ENCODE measurements at regions not wholly inside any gene's neighbourhood (a gene's known extent, or its start where the extent isn't known, plus 50 kb on each side); places are given as distances from the start of the nearest gene placed in this dataset.
A peak's percentile ranks its signal among the peaks of the same experiment; 100 is the strongest.

- DNase-seq (ENCODE audit: low read depth), result no peak
- no peak overlapping the region for H3K4me3 ChIP-seq (ENCODE audit: low read depth, low read length)
- TF ChIP-seq, protein P1, sequence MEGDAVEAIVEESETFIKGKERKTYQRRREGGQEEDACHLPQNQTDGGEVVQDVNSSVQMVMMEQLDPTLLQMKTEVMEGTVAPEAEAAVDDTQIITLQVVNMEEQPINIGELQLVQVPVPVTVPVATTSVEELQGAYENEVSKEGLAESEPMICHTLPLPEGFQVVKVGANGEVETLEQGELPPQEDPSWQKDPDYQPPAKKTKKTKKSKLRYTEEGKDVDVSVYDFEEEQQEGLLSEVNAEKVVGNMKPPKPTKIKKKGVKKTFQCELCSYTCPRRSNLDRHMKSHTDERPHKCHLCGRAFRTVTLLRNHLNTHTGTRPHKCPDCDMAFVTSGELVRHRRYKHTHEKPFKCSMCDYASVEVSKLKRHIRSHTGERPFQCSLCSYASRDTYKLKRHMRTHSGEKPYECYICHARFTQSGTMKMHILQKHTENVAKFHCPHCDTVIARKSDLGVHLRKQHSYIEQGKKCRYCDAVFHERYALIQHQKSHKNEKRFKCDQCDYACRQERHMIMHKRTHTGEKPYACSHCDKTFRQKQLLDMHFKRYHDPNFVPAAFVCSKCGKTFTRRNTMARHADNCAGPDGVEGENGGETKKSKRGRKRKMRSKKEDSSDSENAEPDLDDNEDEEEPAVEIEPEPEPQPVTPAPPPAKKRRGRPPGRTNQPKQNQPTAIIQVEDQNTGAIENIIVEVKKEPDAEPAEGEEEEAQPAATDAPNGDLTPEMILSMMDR (IDR thresholded peaks at IDR 0.05; ENCODE audit: insufficient read depth, low read depth, low read length, missing control alignments), result no peak
Observed at GRCh38 chr12:124115976-124116690, 143.1 kb downstream of the ZNF664 start.

GRCh38 chr12:124120739-124121138 lies 147.7 kb downstream of the ZNF664 start:
- no peak overlapping the region for H3K4me3 ChIP-seq (ENCODE audit: low read depth, low read length)
- no peak for DNase-seq (ENCODE audit: low read depth)
- TF ChIP-seq, protein P1 (IDR thresholded peaks at IDR 0.05; ENCODE audit: insufficient read depth, low read depth, low read length, missing control alignments), result no peak

- no peak overlapping the region for H3K4me3 ChIP-seq (ENCODE audit: low read depth, low read length)
- no peak for DNase-seq (ENCODE audit: low read depth)
- TF ChIP-seq, protein P1 (IDR thresholded peaks at IDR 0.05; ENCODE audit: insufficient read depth, low read depth, low read length, missing control alignments), result no peak
Observed at GRCh38 chr12:124122722-124123121, 149.7 kb downstream of the ZNF664 start.

DNA sequence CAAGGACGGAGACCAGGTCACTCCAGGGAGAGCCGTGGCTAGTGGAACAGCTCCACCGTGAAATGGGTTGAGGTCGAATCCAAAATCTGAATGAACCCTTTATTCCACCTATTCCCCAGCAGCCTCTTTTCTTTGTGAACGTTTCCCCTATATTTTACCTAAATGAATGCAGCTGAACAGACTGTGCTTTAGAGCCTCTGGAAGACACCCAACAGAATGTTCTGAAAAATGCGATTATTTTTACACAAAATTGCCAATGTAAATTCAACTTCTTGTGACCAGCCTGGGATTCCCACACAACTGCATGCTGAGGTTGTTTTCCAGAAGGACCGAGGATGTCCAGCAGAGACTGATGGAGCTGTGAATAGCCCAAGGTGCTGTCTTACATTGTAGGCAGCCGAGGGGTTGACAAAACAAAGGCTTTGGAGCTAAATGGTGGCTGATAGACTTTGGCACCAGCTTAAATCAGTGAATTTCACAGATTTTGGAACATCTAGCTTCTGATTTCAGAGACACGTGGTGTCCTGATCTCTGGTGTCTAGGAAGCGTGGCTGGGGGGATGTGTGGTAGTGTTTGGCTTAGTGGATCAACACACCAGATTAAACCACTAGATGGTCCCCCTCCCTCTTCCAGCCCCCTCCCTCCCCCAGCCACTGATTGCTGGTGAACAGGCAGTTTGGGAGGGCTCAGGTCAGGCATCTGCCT lies 150.4 kb downstream of the ZNF664 start:
- TF ChIP-seq, protein P1 (IDR thresholded peaks at IDR 0.05; ENCODE audit: insufficient read depth, low read depth, low read length, missing control alignments), result no peak
- no peak for DNase-seq (ENCODE audit: low read depth)
- no peak overlapping the region for H3K4me3 ChIP-seq (ENCODE audit: low read depth, low read length)

DNA sequence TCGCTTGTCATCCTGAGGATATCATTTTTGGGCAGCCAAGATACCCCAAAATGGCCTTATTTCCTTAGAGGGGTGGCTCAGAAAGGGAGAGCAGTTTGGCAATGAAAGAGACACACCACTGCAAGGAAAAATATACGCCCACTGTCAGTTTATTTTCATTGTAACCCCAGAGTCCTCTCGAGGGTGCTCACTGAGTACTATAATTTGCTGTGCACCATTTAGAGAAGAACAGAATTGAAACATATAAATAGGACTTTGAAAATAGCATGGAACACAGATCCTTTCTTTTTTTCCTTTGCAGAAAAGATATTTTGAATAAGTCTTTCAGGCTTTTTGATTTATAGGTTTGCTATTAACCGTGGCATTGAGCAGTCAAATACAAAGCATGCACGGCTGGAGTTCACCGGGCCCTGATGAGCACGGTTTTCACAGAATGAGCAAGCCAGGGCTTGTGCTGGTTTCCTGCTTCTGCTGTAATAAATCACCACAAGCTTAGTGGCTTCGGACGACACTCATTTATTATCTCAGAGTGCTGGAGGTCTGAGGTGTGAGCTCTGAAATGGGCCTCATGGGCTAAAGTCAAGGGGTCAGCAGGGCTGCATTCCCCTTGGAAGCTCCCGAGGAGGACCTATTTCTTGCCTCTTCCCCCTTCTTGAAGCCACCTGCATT lies 152.3 kb downstream of the ZNF664 start:
- no peak overlapping the region for H3K4me3 ChIP-seq (ENCODE audit: low read depth, low read length)
- DNase-seq (ENCODE audit: low read depth), result peak; percentile 86
- TF ChIP-seq, protein P1 (IDR thresholded peaks at IDR 0.05; ENCODE audit: insufficient read depth, low read depth, low read length, missing control alignments), result no peak

DNA sequence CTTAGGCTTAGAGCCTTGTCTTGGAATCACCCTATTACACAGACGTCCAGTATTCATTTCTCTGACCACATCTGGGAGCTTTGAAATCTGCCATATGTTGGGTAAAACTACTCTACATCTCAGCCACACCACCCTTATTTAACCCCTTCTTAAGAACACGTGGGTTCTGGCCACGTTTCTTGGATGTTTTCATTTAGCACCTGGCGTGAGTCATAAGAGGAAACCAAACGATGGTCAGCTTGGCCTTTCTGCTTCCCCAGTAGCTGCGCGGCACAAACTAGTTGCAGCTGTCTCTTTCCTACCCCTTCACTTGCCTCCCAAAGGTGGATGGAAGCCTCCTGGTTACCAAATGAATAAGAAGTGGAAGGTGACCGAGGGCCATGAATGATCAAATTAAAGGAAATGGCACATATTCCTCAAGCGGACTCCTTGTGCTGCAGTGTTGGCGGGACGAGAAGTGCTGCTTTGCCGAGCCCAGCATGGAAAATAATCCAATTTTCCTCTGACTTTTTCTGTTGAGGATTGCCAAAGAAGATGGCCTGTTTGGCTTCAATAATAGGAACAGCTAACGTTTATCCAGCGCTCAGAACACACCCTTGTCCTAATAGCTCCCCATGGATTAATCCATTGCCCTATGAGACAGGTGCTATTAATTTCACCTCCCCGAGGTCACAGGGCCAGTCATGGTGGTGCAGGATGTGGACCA lies 154.1 kb downstream of the ZNF664 start:
- TF ChIP-seq, protein P1 (IDR thresholded peaks at IDR 0.05; ENCODE audit: insufficient read depth, low read depth, low read length, missing control alignments), result no peak
- no peak overlapping the region for H3K4me3 ChIP-seq (ENCODE audit: low read depth, low read length)
- DNase-seq (ENCODE audit: low read depth), result peak; percentile 92

Measured in GM12865 (cell line).